ENCODE measurements at regions not wholly inside any gene's neighbourhood (a gene's known extent, or its start where the extent isn't known, plus 50 kb on each side); places are given as distances from the start of the nearest gene placed in this dataset.

GRCh38 chr10:61830846-61831273, 70.6 kb upstream of the ARID5B start:
- Mint-ChIP-seq H3K27ac (no peak overlapping the region), H3K36me3 (ENCODE audit: insufficient read depth in 1 of 3, low read depth in 3 of 3) (no peaks in the 10 kb centered on the region), H3K4me3 (no peak overlapping the region), H3K27me3 (ENCODE audit: low read depth) (no peaks in the 10 kb centered on the region), H3K9me3 (no peaks in the 10 kb centered on the region; a peak in 1 of 5 replicates), H3K4me1 (peaks cover 0 to 5% of the 10 kb centered on the region in 2 experiments; a peak in 1 of 4 replicates)
- no peak overlapping the region for H3K23ac ChIP-seq (ENCODE audit: insufficient read length, low read depth, low read length)
- H3K79me2 ChIP-seq (ENCODE audit: insufficient read depth, low read length), result no peaks in the 10 kb centered on the region
- H3K9ac ChIP-seq (ENCODE audit: extremely low read depth, insufficient read length, low read length), result no peak overlapping the region
- H3K4me1 ChIP-seq (ENCODE audit: insufficient read depth, low read length), result no peaks in the 10 kb centered on the region
- no peak overlapping the region for H3K4me2 ChIP-seq (ENCODE audit: insufficient read depth, insufficient read length, low read length)
- no peak overlapping the region for H3K56ac ChIP-seq (ENCODE audit: insufficient read length, low read depth, low read length)
- no peaks in the 10 kb centered on the region for H3K9me3 ChIP-seq (ENCODE audit: control insufficient read depth, low read depth, low read length)
- DNase-seq, result no peak
- no peak overlapping the region for H3T11ph ChIP-seq (ENCODE audit: low read length)
- no peak overlapping the region for H2BK15ac ChIP-seq (ENCODE audit: low read depth, low read length)
- H4K8ac ChIP-seq (replicated peaks; ENCODE audit: insufficient read length, low read depth, low read length), result no peak overlapping the region
- H2AFZ ChIP-seq (ENCODE audit: low read length), result no peak overlapping the region
- H4K20me1 ChIP-seq (ENCODE audit: control insufficient read depth, insufficient read depth, insufficient read length), result no peaks in the 10 kb centered on the region
- H3K27me3 ChIP-seq (ENCODE audit: insufficient read depth, low read length), result no peaks in the 10 kb centered on the region
- H2BK12ac ChIP-seq (ENCODE audit: insufficient read length, low read depth, low read length), result no peak overlapping the region
- no peak overlapping the region for H3K18ac ChIP-seq (ENCODE audit: insufficient read length, low read depth, low read length)
- no peak overlapping the region for H3K27ac ChIP-seq (ENCODE audit: insufficient read length, low read depth, low read length)
- TF ChIP-seq, protein P1, sequence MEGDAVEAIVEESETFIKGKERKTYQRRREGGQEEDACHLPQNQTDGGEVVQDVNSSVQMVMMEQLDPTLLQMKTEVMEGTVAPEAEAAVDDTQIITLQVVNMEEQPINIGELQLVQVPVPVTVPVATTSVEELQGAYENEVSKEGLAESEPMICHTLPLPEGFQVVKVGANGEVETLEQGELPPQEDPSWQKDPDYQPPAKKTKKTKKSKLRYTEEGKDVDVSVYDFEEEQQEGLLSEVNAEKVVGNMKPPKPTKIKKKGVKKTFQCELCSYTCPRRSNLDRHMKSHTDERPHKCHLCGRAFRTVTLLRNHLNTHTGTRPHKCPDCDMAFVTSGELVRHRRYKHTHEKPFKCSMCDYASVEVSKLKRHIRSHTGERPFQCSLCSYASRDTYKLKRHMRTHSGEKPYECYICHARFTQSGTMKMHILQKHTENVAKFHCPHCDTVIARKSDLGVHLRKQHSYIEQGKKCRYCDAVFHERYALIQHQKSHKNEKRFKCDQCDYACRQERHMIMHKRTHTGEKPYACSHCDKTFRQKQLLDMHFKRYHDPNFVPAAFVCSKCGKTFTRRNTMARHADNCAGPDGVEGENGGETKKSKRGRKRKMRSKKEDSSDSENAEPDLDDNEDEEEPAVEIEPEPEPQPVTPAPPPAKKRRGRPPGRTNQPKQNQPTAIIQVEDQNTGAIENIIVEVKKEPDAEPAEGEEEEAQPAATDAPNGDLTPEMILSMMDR (conservative IDR thresholded peaks at IDR 0.05), result no peak
- H3K4ac ChIP-seq (ENCODE audit: low read depth, low read length), result no peak overlapping the region
- no peaks in the 10 kb centered on the region for H3K79me1 ChIP-seq (ENCODE audit: insufficient read depth, low read depth, low read length, poor library complexity, severe bottlenecking)
- H2BK20ac ChIP-seq (ENCODE audit: low read depth, low read length, poor library complexity, severe bottlenecking), result no peak overlapping the region
- no CpG with 5 or more reads among the region's 7 CpGs for WGBS (ENCODE audit: extremely low coverage, insufficient read length, low lambda C conversion rate)
- no peak overlapping the region for H2BK120ac ChIP-seq (ENCODE audit: low read depth, low read length, poor library complexity, severe bottlenecking)
- H2BK5ac ChIP-seq (ENCODE audit: insufficient read length, low read length), result no peak overlapping the region
- H3K14ac ChIP-seq (ENCODE audit: insufficient read depth, low read length), result no peak overlapping the region
- H2AK5ac ChIP-seq (ENCODE audit: insufficient read length, low read length), result no peak overlapping the region
- H4K5ac ChIP-seq (ENCODE audit: insufficient read length, low read depth, low read length), result no peak overlapping the region
- no peak overlapping the region for H4K91ac ChIP-seq (ENCODE audit: insufficient read length, low read depth, low read length)
- H3K23me2 ChIP-seq (ENCODE audit: insufficient read length, low read depth, low read length, poor library complexity, severe bottlenecking), result no peaks in the 10 kb centered on the region
